NCI-H460 (cell line): ENCODE measurements at regions not wholly inside any gene's neighbourhood (a gene's known extent, or its start where the extent isn't known, plus 50 kb on each side); places are given as distances from the start of the nearest gene placed in this dataset.

Source experiments
- DNase-seq: peaks from one replicate; pipeline ENCODE4 v3.0.0-alpha.2; 2016; ENCODE audit warnings: low read depth; ENCODE audit errors: extremely low read depth

DNA sequence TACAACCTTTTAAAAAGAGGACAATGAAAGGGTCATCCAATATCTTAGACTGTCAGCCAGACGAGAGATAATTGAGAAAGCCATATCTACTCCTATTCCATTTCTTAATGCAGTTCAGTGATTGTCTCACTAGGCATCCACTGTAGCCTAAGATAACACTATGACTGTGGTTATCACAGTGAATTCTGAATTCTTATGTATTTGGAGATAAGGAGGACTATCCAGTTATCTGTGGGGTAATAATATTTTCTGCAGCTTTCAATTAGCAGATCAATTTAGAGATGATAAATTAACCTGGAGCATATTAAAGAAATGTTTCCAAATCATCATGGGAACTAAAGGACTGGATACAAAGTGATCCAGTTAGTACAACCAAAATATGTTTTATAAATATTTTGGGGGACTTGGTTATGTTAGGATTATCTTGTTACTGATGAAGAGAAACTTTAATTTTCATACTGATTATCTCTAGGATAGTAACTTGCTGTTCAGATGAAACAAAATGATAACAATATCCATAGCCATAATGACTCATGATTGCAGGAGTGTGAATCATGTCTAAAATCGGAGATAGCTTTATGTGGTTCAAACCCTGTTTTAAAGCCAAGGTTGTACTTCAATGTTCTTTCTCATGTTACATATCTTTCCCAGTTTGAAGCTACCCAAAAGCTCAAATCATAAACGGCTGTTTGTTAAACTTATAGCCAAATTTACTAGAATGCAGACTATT lies 1152.0 kb downstream of the HACE1 start:
- no peak for DNase-seq

DNA sequence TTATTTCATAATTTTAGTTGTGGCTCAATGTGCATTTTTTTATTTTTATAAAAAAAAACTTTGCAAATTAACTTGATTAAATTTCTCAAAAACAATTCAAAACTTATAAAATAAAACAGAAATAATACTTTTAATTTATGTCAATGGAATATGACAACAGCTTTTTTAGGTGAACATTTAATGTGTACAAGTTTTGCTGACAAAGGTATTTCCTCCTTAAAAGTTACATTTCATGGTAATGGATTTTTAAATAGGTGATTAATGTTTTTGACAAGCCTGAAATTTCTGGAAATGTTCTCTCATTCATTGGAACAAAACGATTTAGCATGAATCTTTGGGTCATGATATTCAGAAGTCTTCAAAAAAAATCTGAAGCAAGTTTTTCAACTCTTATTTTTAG lies 1160.0 kb downstream of the HACE1 start:
- no peak for DNase-seq

DNA sequence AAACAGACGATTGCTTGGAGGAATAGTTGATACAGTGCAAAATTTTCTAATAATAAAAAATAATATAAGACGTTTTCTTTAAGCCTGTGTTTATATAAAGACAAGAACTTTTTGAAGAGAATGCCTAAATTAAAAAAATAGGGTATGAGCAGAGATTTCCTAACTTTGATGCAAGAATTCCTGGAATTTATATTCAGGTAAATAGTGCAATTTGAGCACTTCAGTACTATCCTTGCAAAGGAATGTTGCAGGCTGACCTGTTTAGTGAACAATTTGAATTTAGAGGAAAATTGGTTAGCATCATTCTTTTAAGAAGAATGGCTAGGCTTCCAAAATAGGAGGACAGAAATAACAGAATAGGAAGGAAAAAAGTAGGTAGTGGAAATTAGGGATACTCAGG lies 1172.3 kb downstream of the HACE1 start:
- no peak for DNase-seq

GRCh38 chr6:103680116-103680515 lies 1179.6 kb downstream of the HACE1 start:
- no peak for DNase-seq

GRCh38 chr6:103677290-103677689 lies 1182.4 kb downstream of the HACE1 start:
- DNase-seq = no peak

DNA sequence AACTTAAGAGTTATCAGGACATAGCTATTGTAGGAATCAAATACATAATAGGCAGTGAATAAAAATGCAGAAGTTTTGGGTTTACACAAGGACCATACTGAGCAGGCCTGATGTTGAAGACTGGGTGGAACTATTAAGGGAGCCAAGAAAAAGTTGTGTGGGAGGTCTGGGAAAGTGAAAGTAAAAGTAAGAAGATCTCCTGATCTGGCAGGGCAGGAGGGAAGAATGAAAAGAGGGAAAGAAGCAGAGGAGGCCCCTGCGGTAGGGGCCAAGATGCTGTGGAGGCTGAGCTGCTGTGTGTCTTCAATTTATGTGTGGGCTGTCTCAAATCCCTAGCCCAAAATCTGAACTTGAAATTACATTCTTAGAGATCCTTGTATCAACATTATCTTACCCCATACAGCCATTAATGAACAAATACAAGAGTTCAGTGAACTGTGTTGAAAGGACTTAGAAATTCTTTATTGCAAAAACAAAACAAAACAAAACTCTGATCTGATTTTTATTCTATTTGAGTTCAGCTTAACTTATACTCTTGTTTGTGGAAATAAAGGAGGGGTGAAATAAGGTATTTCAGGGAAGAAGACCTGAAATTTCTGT lies 1183.8 kb downstream of the HACE1 start:
- peak; percentile 2 for DNase-seq

- DNase-seq = no peak
Measured at GRCh38 chr6:103674790-103675189, 1184.9 kb downstream of the HACE1 start.

DNA sequence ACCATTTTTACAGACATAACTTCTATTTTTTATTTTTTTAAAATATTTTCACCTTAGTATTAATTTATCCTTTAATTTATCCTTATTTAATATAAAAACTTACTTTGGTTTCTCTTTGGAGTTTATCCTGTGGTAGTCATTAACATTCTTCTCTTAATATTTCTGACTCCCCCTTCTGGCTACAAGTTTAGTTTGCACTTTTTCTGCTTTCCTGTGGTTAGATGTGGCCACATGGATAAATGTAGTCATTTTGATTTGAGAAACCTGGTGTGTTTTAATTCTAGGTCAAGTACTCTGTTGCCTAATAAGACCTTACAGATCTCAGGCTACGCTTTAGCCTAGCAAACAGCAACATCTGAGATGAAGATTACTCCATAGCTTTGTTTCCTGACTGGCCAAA lies 1187.5 kb downstream of the HACE1 start:
- peak; percentile 7 for DNase-seq

DNA sequence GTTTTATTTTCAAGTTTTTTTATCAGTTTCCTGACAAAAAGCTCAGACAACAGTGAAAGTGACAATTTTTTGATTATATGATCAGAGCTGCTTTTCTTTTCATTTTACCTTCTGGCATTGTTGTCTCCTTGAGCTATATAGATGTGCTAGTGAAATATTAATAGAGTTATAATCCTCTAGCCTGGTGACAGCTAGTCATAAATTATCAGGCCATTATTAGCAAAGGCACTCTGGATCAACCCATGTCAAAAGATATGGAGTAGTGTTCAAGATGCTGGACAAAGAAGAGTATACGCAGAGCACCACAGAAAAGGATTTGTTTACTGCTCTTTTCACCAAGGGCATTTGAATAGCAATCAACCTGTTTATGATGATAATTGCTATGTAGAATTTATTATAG lies 1230.1 kb downstream of the HACE1 start:
- no peak for DNase-seq

GRCh38 chr6:103617642-103618041 lies 1242.1 kb downstream of the HACE1 start:
- no peak for DNase-seq

DNA sequence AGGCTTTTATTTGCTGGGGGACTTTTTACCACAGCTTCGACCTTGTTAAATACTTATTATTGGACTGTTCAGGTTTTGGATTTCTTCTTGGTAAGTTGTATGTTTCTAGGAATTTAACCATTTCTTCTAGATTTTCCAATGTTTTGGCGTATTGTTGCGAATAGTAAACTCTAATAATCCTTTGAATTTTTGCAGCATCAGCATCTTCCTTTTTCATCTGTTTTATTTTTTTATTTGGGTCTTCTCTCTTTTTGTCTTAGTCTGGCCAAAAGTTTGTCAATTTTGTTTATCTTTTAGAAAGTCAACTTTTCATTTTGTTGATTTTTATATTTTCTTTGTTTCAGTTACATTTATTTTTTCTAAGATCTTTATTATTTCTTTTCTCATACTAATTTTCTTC lies 1272.0 kb downstream of the HACE1 start:
- no peak for DNase-seq

- no peak for DNase-seq
Measured at GRCh38 chr6:103578115-103578514, 1281.6 kb downstream of the HACE1 start.

- DNase-seq = no peak
Measured at GRCh38 chr6:103570431-103570830, 1289.3 kb downstream of the HACE1 start.

DNA sequence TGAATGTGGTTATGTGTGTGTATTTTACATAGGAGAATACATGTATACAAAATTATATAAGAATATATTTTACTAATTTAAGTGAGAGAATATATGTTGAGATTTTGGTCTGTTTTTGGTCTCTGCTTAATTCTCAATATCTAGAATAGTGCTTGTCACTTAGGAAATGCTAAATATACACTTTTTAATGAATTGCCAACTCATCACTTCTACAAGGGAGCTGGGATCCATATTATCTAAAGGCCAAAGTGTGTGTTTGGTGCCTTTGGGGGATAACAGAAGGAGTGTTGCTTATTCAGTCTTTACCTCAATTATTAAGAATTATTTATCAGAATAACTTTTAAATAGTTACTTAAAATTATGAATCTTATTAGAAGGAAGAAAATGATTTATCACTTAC lies 1304.8 kb downstream of the HACE1 start:
- DNase-seq = no peak

GRCh38 chr6:103538381-103538780 lies 1321.3 kb downstream of the HACE1 start:
- no peak for DNase-seq

- DNase-seq = no peak
Measured at GRCh38 chr6:103534814-103535213, 1324.9 kb downstream of the HACE1 start.

GRCh38 chr6:103534095-103534494 lies 1325.6 kb downstream of the HACE1 start:
- DNase-seq = no peak

GRCh38 chr6:103522045-103522444 lies 1337.7 kb downstream of the HACE1 start:
- DNase-seq = no peak

DNA sequence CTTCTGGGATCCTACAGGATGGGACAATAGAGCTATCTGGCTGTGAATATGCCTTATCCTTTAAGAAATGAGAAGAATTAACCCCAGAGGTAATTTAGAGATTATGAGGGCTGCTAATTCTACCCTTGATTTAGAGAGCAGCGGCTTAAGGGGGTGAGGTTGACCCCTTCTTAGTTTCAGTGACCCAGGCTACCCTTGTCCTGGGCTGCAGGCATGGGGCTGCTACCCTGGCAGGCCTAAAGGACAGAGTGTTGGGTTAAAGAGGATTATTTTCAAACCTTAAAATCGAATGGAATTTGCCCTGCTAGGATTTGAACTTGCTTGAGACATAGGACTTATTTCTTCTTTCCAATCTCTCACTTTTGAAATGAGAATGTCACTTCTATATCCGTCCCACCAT lies 1343.4 kb downstream of the HACE1 start:
- no peak for DNase-seq

DNA sequence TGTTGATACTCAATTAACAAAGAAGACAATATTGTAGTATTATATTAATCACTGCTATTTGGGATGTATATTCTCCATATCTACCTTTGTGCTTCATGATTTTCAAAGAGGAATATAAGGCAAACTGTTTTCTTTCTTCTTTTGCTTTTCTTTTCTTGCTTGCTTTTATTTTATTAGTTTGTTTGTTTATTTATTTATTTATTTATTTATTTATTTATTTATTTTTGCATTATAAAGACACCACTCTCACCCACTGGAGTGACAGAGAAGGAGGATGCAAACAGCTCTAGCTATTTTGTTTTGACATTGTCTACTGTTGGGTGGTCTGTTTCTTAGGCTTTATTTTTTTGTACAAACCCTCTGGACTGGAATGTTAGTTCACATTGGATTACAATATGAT lies 1352.7 kb downstream of the HACE1 start:
- DNase-seq = no peak

- DNase-seq = no peak
Measured at GRCh38 chr6:103505155-103505518, 1354.6 kb downstream of the HACE1 start.

GRCh38 chr6:103504501-103505154 lies 1355.1 kb downstream of the HACE1 start:
- no peak for DNase-seq
